ENCODE measurements at regions not wholly inside any gene's neighbourhood (a gene's known extent, or its start where the extent isn't known, plus 50 kb on each side); places are given as distances from the start of the nearest gene placed in this dataset.

DNA sequence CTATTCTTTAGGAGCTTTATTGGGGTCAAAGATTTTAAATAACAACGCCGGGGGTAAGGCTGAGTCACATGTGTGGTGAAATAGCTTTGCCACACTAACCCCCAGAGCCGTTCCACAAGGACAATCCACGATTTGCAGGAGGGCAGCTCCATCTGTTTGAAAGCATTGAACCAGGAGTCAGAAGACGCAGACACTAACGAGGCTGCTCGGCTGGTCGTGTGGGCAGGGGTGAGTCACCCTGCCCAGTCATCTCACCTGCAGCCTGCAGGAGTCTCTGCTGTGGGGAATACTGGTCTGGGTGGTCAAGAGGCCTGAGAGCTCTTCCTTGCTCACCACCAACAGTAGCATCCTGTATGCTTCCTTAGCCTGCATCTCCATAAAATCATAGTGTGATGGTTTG, 149.2 kb upstream of the NCK2 start:
- ATAC-seq (replicated peaks; ENCODE audit: extremely low read depth, poor library complexity, severe bottlenecking) = no peak
- H3K4me1 Mint-ChIP-seq = no peaks in the 10 kb centered on the region
- H3K9me3 Mint-ChIP-seq = no peaks in the 10 kb centered on the region
- H3K27ac Mint-ChIP-seq (ENCODE audit: low read depth) = no peak overlapping the region
- no peak for DNase-seq (ENCODE audit: low spot score in 2 of 2)
- H3K27me3 Mint-ChIP-seq = no peaks in the 10 kb centered on the region
- no peak overlapping the region for H3K4me3 Mint-ChIP-seq
- peaks cover 2% of the 10 kb centered on the region for H3K36me3 Mint-ChIP-seq (ENCODE audit: insufficient read depth)

DNA sequence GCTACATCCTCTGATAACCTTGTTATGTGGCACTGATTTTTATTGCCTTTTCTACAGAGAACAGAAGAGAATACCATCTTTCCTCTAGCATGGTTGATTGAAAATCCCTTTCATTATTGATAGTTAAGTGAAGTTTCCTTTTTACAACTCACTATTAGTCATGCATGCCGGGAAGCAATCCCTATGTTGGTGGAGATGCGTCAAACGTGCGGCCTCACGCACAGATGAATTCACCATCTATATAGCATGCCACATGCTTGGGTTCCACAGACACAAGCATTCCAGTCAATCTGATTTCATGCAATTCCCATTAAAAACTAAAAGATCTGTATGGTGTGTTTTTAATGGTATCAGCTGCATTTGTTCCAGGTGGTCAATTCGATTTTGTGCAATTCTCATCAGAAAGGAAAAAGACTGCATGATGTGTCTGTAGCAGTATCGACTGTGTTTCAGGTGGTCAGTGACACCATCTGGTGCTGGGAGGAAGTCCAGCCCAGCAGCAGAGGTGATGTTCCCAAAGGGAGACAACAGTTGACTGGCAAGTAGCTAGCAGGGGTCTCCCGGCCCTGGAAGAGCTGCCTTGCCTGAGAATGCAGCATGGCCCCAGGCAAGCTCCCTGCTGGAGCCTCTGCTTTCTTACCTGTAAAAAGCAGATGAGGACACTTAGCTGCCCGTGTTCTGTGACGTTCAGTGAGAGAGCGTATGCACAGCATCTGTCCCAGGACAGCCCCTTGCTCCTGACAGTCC, 151.3 kb upstream of the NCK2 start:
- Mint-ChIP-seq H3K4me1 (no peaks in the 10 kb centered on the region), H3K27me3 (no peaks in the 10 kb centered on the region), H3K4me3 (no peak overlapping the region), H3K9me3 (peaks cover 4% of the 10 kb centered on the region), H3K36me3 (ENCODE audit: insufficient read depth) (peaks cover 2% of the 10 kb centered on the region), H3K27ac (ENCODE audit: low read depth) (no peak overlapping the region)
- DNase-seq (ENCODE audit: low spot score in 2 of 2) (no peak), ATAC-seq (replicated peaks; ENCODE audit: extremely low read depth, poor library complexity, severe bottlenecking) (no peak)

DNA sequence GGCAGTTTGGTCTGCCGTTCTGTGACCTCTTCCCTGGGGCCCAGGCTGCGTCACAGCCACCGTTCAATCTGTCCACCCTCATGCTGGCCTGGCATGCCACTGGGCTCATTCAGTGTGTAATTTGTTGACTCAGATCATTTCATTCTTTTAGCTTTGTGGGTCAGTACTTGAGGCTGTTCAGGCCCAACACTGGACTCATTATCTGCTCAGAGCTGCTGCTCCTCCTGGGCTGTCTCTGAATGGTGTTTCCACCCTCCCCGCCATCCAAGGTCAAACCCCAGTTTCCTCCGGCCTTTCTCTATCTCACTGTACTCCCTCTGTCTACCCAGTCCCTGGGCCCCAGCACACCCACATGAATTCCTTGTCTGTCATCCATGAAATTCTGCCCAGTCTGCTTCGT, 152.4 kb upstream of the NCK2 start:
- peaks cover 2% of the 10 kb centered on the region for H3K36me3 Mint-ChIP-seq (ENCODE audit: insufficient read depth)
- DNase-seq (ENCODE audit: low spot score in 2 of 2) = no peak
- no peak overlapping the region for H3K4me3 Mint-ChIP-seq
- ATAC-seq (replicated peaks; ENCODE audit: extremely low read depth, poor library complexity, severe bottlenecking) = no peak
- H3K27ac Mint-ChIP-seq (ENCODE audit: low read depth) = no peak overlapping the region
- H3K27me3 Mint-ChIP-seq = no peaks in the 10 kb centered on the region
- no peaks in the 10 kb centered on the region for H3K4me1 Mint-ChIP-seq
- H3K9me3 Mint-ChIP-seq = peaks cover 10% of the 10 kb centered on the region

DNA sequence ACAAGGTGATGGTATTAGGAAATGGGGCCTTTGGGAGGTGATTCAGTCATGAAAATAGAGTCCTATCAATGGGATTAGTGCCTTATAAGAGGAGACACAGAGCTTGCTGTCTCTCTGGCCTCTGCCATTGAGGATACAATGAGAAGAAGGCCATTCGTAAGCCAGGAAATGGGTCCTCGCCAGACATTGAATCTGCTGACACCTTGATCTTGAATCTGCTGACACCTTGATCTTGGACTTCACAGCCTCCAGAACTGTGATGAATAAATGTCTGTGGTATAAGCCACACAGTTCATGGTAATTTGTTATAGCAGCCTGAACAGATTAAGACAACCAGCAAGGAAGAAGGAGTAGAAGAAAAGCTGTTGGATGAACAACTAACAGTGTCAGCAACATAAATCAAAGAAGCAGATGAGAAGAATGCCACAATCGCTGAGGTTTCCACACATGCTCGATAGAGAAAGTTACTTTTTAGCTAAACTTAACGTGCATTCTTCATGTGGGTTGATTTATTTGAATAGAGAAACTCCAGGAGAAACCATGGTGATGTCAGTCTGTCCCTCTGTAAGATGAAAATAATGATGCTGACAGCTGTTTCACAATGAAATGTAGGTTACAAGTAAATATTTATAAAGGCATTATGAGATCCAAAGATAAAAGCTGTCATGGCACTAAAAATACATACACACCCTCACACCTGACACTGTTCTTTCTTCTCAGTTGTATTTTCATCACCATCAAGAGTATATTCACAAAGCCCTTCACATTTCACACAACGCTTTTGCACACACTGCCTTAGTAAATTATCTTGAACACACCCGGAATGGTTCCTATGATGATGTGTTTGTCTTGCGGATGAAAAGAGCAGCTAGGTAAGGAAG, 153.7 kb upstream of the NCK2 start:
- peaks cover 2% of the 10 kb centered on the region for H3K36me3 Mint-ChIP-seq (ENCODE audit: insufficient read depth)
- DNase-seq (ENCODE audit: low spot score in 2 of 2) (no peak), ATAC-seq (replicated peaks; ENCODE audit: extremely low read depth, poor library complexity, severe bottlenecking) (no peak)
- no peaks in the 10 kb centered on the region for H3K27me3 Mint-ChIP-seq
- no peak overlapping the region for H3K27ac Mint-ChIP-seq (ENCODE audit: low read depth)
- peaks cover 10% of the 10 kb centered on the region for H3K9me3 Mint-ChIP-seq
- H3K4me1 Mint-ChIP-seq = no peaks in the 10 kb centered on the region
- H3K4me3 Mint-ChIP-seq = no peak overlapping the region

DNA sequence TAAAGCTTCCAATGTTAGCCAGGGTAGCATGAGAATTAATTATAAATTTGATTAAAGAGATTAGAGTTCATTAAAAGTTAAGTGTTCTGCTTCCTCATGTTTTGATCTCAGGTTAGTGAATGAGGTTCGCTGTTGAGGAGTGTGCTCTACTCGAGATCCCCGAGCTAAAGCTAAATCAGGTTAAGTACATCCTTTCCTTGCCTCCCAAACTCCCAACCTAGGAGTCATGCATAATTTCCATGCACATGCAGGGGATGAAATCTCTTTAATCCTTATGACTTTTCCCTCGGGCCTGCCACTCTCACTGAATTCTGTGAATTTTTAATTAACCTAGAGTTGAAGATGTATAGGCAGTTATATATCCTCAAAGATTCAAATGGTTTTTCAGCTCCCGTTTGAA, 156.1 kb upstream of the NCK2 start:
- peaks cover 7% of the 10 kb centered on the region for H3K4me1 Mint-ChIP-seq
- no peak overlapping the region for H3K27ac Mint-ChIP-seq (ENCODE audit: low read depth)

DNA sequence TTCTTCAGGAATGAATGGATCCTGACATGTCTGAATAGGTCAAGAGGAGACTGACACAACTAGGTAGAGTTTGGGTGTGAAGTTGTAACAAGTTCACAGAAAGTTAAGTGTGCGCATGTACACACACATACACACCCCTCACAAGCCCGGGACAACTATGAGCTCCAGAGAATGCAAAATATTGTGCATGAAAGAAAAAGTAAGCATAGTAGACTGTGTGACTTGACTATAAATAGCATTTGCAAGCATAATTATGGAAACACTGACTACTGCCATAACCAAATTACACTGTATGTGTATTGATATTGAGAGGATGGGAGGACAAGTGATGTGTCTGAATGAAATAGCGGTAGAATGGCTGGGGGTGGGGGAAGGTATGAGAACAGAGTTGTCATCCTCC, 157.1 kb upstream of the NCK2 start:
- H3K36me3 Mint-ChIP-seq (ENCODE audit: insufficient read depth) = no peaks in the 10 kb centered on the region
- ATAC-seq (replicated peaks; ENCODE audit: extremely low read depth, poor library complexity, severe bottlenecking) = no peak
- H3K27me3 Mint-ChIP-seq = no peaks in the 10 kb centered on the region
- H3K4me3 Mint-ChIP-seq = no peak overlapping the region
- no peak for DNase-seq (ENCODE audit: low spot score in 2 of 2)
- no peak overlapping the region for H3K27ac Mint-ChIP-seq (ENCODE audit: low read depth)
- peaks cover 7% of the 10 kb centered on the region for H3K4me1 Mint-ChIP-seq
- peaks cover 10% of the 10 kb centered on the region for H3K9me3 Mint-ChIP-seq

More for the DNA sequence above, 156.1 kb upstream of the NCK2 start:
- ATAC-seq (replicated peaks; ENCODE audit: extremely low read depth, poor library complexity, severe bottlenecking) (no peak), DNase-seq (ENCODE audit: low spot score in 2 of 2) (no peak)
- H3K27me3 Mint-ChIP-seq = no peaks in the 10 kb centered on the region
- no peak overlapping the region for H3K4me3 Mint-ChIP-seq
- H3K36me3 Mint-ChIP-seq (ENCODE audit: insufficient read depth) = no peaks in the 10 kb centered on the region
- peaks cover 10% of the 10 kb centered on the region for H3K9me3 Mint-ChIP-seq

DNA sequence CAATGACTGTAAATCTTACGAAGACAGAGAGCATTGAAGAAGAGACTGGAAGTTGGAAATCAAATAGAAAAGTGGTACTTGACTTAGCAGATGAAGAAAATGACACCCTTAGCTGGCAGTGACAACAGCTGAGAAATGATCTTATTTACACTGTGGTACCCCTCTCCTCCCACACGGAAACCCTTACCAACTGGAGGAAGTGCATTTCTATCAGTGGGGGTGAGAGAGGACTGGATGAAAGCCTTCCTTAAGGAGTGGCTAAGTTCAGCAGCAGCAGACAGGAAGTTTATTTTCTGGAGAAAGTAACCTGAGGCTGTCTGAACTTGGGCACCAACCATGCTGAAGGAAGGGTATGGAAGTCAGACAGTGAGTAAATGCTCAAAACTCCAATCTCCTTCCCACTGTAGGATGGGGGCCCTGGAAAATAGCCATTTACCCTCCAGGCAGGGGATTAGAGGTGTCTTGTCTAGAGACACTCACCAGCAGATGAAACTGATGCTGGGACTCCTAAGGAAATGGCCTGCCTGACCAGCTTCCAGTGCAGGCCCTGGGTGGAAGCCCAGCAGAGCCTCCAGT, 160.2 kb upstream of the NCK2 start:
- H3K9me3 Mint-ChIP-seq = peaks cover 6% of the 10 kb centered on the region
- no peak overlapping the region for H3K4me3 Mint-ChIP-seq
- H3K27ac Mint-ChIP-seq (ENCODE audit: low read depth) = peak overlapping the region; percentile 49
- peaks cover 4% of the 10 kb centered on the region for H3K36me3 Mint-ChIP-seq (ENCODE audit: insufficient read depth)
- DNase-seq (ENCODE audit: low spot score in 2 of 2) (no peak), ATAC-seq (replicated peaks; ENCODE audit: extremely low read depth, poor library complexity, severe bottlenecking) (no peak)
- no peaks in the 10 kb centered on the region for H3K27me3 Mint-ChIP-seq
- peaks cover 7% of the 10 kb centered on the region for H3K4me1 Mint-ChIP-seq

DNA sequence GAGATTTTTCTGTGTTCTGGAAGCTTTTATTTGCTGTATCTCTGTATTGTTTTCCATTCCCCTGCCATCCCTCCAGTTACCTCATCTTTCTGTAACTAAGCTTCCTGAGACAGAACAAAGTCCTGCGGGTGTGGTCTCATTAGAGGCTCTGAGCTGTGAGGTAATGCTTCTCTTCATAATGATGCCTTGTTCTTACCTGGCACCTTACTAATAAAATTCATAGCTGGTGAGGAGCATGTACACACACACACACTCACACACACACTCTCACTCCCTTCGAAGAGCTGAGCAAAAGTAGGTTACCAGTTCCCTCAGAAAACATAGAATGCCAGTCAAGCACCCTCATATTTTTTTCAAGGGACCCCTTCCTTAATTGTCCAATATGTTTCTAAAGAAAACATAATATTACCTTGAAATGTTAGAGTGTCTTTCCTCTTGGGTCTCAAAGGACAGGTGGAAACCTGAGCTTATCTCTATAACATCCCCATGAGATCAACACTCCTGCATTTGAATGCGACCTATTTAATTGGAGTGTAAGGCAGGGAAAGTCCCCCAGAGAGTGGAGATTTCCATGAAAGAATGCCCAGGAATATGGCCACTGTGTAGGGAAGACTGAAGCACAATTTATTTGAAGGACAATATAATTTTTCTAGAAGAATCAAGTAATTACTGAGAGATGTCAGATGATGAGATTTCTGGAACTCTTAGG, 161.6 kb upstream of the NCK2 start:
- Mint-ChIP-seq H3K27ac (ENCODE audit: low read depth) (no peak overlapping the region), H3K4me3 (no peak overlapping the region), H3K9me3 (peaks cover 6% of the 10 kb centered on the region), H3K36me3 (ENCODE audit: insufficient read depth) (peaks cover 4% of the 10 kb centered on the region), H3K4me1 (peaks cover 7% of the 10 kb centered on the region), H3K27me3 (no peaks in the 10 kb centered on the region)
- DNase-seq (ENCODE audit: low spot score in 2 of 2) = no peak
- ATAC-seq (replicated peaks; ENCODE audit: extremely low read depth, poor library complexity, severe bottlenecking) = no peak

DNA sequence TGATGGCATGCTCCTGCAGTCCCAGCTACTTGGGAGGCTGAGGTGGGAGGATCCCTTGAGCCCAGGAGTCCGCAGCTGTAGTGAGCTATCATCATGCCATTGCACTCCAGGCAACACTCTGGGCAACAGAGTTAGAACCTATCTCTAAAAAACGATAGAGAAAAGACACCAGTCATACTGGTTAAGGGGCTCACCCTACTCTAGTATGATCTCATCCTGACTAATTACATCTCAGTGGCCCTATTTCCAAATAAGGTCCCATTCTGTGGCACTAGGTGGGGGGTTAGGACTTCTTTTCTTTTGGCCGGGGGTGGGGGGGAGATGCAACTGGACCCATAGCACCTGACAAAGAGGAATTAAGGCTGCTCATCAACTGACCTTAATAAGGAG, 163.2 kb upstream of the NCK2 start:
- no peaks in the 10 kb centered on the region for H3K9me3 Mint-ChIP-seq
- DNase-seq (ENCODE audit: low spot score in 2 of 2) (no peak), ATAC-seq (replicated peaks; ENCODE audit: extremely low read depth, poor library complexity, severe bottlenecking) (no peak)
- no peaks in the 10 kb centered on the region for H3K27me3 Mint-ChIP-seq
- no peak overlapping the region for H3K4me3 Mint-ChIP-seq
- no peak overlapping the region for H3K27ac Mint-ChIP-seq (ENCODE audit: low read depth)
- H3K4me1 Mint-ChIP-seq = peaks cover 10% of the 10 kb centered on the region
- peaks cover 6% of the 10 kb centered on the region for H3K36me3 Mint-ChIP-seq (ENCODE audit: insufficient read depth)

DNA sequence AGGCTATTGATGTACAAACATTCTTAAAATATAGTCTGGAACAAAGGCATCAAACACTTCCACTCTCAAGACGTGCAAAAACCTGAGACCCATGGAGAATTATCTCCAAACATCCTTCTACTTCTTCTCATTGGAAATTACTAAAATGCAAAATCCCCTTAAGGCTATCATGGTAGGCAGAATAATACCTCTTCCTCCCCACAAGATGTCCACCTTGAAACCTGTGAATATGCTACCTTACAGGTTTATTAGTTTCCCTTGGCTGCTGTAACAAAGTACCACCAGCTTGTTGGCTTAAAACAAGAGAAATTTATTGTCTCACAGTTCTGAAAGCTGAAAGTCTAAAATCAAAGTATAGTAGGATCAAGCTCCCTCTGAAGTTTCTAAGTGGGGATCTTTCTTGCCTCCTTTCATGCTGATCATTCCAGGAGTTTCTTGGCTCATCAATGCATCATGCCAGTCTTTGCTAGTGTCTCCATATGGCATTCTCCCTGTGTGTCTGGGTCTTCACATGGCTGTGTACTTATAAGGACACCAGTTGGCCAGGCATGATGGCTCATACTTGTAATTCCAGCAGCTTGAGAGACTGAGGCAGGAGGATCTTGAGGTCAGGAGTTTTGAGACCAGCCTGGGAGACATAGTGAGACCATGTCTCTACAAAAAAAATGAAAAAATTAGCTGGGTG, 163.7 kb upstream of the NCK2 start:
- DNase-seq (ENCODE audit: low spot score in 2 of 2) (no peak), ATAC-seq (replicated peaks; ENCODE audit: extremely low read depth, poor library complexity, severe bottlenecking) (no peak)
- Mint-ChIP-seq H3K36me3 (ENCODE audit: insufficient read depth) (peaks cover 6% of the 10 kb centered on the region), H3K4me1 (peaks cover 16% of the 10 kb centered on the region), H3K27me3 (no peaks in the 10 kb centered on the region), H3K4me3 (no peak overlapping the region), H3K27ac (ENCODE audit: low read depth) (no peak overlapping the region), H3K9me3 (no peaks in the 10 kb centered on the region)

DNA sequence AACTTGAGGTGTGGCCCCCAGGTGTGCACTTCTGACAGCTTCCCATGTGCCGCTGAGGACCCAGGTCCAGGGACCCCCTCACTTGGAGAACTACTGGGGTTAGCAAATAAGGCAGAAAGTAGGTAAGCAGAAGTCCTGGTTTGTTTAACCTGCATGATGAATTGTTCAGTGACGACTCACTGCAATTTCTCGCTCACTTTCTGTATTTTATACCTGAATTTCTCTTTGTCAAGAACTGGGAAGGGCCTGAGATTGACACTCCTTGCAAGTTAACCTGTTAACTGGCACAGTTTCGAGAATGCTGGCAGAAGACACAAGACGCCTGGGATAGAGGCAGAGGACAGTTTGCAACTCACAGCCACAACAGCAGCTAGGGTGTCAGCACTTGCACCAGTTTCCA, 164.5 kb upstream of the NCK2 start:
- Mint-ChIP-seq H3K36me3 (ENCODE audit: insufficient read depth) (peaks cover 8% of the 10 kb centered on the region), H3K9me3 (no peaks in the 10 kb centered on the region), H3K27ac (ENCODE audit: low read depth) (no peak overlapping the region), H3K4me3 (no peak overlapping the region), H3K27me3 (no peaks in the 10 kb centered on the region), H3K4me1 (peaks cover 14% of the 10 kb centered on the region)
- no peak for ATAC-seq (replicated peaks; ENCODE audit: extremely low read depth, poor library complexity, severe bottlenecking)
- no peak for DNase-seq (ENCODE audit: low spot score in 2 of 2)

DNA sequence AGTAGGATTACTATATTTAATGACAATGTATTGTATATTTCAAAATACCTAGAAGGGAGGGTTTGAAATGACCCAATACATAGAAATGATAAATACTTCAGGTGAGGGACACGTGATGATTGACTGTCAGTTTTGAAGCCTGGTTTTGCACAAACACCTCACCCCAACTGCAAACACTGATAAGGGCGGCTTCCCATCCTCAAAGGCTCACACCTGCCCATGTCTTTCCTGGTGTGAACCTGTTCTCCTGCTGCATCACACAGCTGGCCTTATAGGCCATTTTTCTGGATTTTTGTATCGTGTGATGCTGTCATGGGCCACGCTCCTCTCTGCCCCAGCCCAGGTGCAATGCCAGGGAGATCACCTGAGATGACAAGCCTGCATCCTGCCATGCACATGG, 166.5 kb upstream of the NCK2 start:
- Mint-ChIP-seq H3K36me3 (ENCODE audit: insufficient read depth) (peaks cover 8% of the 10 kb centered on the region), H3K9me3 (no peaks in the 10 kb centered on the region), H3K4me3 (no peak overlapping the region), H3K27ac (ENCODE audit: low read depth) (no peak overlapping the region), H3K4me1 (peaks cover 11% of the 10 kb centered on the region), H3K27me3 (no peaks in the 10 kb centered on the region)
- no peak for DNase-seq (ENCODE audit: low spot score in 2 of 2)
- no peak for ATAC-seq (replicated peaks; ENCODE audit: extremely low read depth, poor library complexity, severe bottlenecking)
